KMS-11 (cell line): ENCODE measurements at regions not wholly inside any gene's neighbourhood (a gene's known extent, or its start where the extent isn't known, plus 50 kb on each side); places are given as distances from the start of the nearest gene placed in this dataset.

Experiments used
- H2AFZ ChIP-seq: fragments of 200-600 bp; sonication (generic); 2 replicates; pipeline ENCODE4 v1.6.1; 2016; ENCODE audit warnings: antibody characterized with exemption, mixed run types, low read depth
- H3K27ac ChIP-seq: fragments of 200-600 bp; sonication (generic); 2 replicates; pipeline ENCODE4 v1.6.1; 2016; ENCODE audit warnings: mild to moderate bottlenecking, mixed run types
- H3K27me3 ChIP-seq: fragments of 200-600 bp; sonication (generic); 2 replicates; pipeline ENCODE4 v1.6.1; 2017; ENCODE audit warnings: mild to moderate bottlenecking, low read depth, mixed run types, moderate library complexity; ENCODE audit not compliant: insufficient read depth
- H3K36me3 ChIP-seq: fragments of 200-600 bp; sonication (generic); 2 replicates; pipeline ENCODE4 v1.6.1; 2017; ENCODE audit warnings: mild to moderate bottlenecking, mixed run types; ENCODE audit not compliant: insufficient read depth
- H3K4me1 ChIP-seq: fragments of 200-600 bp; sonication (generic); 2 replicates; pipeline ENCODE4 v1.6.1; 2016; ENCODE audit warnings: mild to moderate bottlenecking, low read depth, mixed run types; ENCODE audit not compliant: poor library complexity, severe bottlenecking
- H3K4me2 ChIP-seq: fragments of 200-600 bp; sonication (generic); 2 replicates; pipeline ENCODE4 v1.7.0; 2016; ENCODE audit warnings: mild to moderate bottlenecking, mixed run types
- H3K4me3 ChIP-seq: fragments of 200-600 bp; sonication (generic); IDR thresholded peaks from 2 replicates; pipeline ENCODE4 v1.6.1; 2017; ENCODE audit warnings: low read depth, low read length, mixed read lengths; ENCODE audit not compliant: insufficient read depth
- H3K79me2 ChIP-seq: fragments of 200-600 bp; sonication (generic); 2 replicates; pipeline ENCODE4 v1.6.1; 2016; ENCODE audit warnings: low read depth, mixed run types; ENCODE audit not compliant: insufficient read depth
- H3K9ac ChIP-seq: fragments of 200-600 bp; sonication (generic); 2 replicates; pipeline ENCODE4 v1.6.1; 2016; ENCODE audit warnings: mild to moderate bottlenecking, mixed run types
- H4K20me1 ChIP-seq: fragments of 200-600 bp; sonication (generic); 2 replicates; pipeline ENCODE4 v1.6.1; 2016; ENCODE audit warnings: mild to moderate bottlenecking, mixed run types; ENCODE audit not compliant: insufficient read depth
- TF ChIP-seq, protein P1 (sequence below): fragments of 200-600 bp; sonication (generic); conservative IDR thresholded peaks from 2 replicates; pipeline ENCODE4 v1.6.1; 2017; ENCODE audit warnings: low read depth, mild to moderate bottlenecking, antibody characterized with exemption, low read length, moderate library complexity, mixed read lengths

DNA sequence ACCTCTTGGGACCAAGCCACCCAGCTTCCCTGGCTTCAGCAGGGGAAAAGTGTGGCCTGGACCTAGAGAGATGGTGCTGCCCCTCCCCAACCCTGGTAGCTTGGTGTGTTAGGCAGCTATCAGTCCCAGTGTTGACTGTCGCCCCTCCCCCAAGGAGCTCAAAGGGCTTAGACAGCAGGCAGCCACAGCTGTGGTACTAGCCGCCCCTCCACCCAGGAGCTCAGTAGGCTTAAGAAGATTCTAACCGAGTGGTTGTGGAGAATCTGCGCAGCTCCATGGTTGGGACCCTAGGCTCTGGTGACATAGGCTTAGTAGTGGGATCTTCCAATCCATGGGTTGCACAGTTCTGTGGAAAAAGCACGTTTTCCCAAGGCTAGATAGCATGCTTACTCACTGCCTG, 458.4 kb upstream of the LRRC4C start:
- H3K9ac ChIP-seq: no peak overlapping the region
- TF ChIP-seq, protein P1, sequence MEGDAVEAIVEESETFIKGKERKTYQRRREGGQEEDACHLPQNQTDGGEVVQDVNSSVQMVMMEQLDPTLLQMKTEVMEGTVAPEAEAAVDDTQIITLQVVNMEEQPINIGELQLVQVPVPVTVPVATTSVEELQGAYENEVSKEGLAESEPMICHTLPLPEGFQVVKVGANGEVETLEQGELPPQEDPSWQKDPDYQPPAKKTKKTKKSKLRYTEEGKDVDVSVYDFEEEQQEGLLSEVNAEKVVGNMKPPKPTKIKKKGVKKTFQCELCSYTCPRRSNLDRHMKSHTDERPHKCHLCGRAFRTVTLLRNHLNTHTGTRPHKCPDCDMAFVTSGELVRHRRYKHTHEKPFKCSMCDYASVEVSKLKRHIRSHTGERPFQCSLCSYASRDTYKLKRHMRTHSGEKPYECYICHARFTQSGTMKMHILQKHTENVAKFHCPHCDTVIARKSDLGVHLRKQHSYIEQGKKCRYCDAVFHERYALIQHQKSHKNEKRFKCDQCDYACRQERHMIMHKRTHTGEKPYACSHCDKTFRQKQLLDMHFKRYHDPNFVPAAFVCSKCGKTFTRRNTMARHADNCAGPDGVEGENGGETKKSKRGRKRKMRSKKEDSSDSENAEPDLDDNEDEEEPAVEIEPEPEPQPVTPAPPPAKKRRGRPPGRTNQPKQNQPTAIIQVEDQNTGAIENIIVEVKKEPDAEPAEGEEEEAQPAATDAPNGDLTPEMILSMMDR: no peak
- H3K27me3 ChIP-seq: no peaks in the 10 kb centered on the region
- no peak overlapping the region for H3K4me3 ChIP-seq
- H4K20me1 ChIP-seq: no peaks in the 10 kb centered on the region
- no peak overlapping the region for H2AFZ ChIP-seq
- no peaks in the 10 kb centered on the region for H3K79me2 ChIP-seq
- H3K4me2 ChIP-seq: no peak overlapping the region
- H3K4me1 ChIP-seq: no peaks in the 10 kb centered on the region
- H3K36me3 ChIP-seq: no peaks in the 10 kb centered on the region
- H3K27ac ChIP-seq: no peak overlapping the region

- H3K4me1 ChIP-seq: no peaks in the 10 kb centered on the region
- no peaks in the 10 kb centered on the region for H3K79me2 ChIP-seq
- no peak overlapping the region for H2AFZ ChIP-seq
- no peaks in the 10 kb centered on the region for H3K36me3 ChIP-seq
- TF ChIP-seq, protein P1: no peak
- no peak overlapping the region for H3K4me2 ChIP-seq
- no peaks in the 10 kb centered on the region for H3K27me3 ChIP-seq
- no peak overlapping the region for H3K9ac ChIP-seq
- no peaks in the 10 kb centered on the region for H4K20me1 ChIP-seq
- no peak overlapping the region for H3K4me3 ChIP-seq
- H3K27ac ChIP-seq: no peak overlapping the region
Observed at GRCh38 chr11:41920374-41920773, 460.9 kb upstream of the LRRC4C start.

- H3K4me2 ChIP-seq: no peak overlapping the region
- H3K27ac ChIP-seq: no peak overlapping the region
- H3K36me3 ChIP-seq: no peaks in the 10 kb centered on the region
- no peak overlapping the region for H3K9ac ChIP-seq
- no peaks in the 10 kb centered on the region for H3K27me3 ChIP-seq
- TF ChIP-seq, protein P1: no peak
- H2AFZ ChIP-seq: no peak overlapping the region
- H3K4me1 ChIP-seq: no peaks in the 10 kb centered on the region
- no peaks in the 10 kb centered on the region for H4K20me1 ChIP-seq
- H3K4me3 ChIP-seq: no peak overlapping the region
- no peaks in the 10 kb centered on the region for H3K79me2 ChIP-seq
Observed at GRCh38 chr11:41921746-41922390, 462.4 kb upstream of the LRRC4C start.

DNA sequence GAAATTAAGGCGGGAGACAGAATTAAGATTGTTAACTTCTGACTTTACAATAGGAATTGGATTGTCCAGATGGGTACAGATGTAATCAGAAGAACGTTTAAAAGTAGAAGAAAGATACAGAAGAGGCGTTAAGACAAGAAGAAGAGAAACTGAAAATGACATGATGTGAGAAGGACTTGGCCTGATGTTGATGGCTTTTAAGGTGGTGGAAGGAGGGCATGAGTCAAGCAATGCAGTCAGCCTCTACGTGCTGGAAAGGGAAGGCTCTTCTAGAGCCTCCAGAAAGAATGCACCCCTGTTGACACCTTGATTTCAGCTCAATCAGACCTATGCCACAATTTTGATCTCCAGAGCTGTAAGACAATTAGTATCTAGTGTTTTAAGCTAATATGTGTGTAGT, 466.9 kb upstream of the LRRC4C start:
- no peaks in the 10 kb centered on the region for H3K4me1 ChIP-seq
- no peak overlapping the region for H2AFZ ChIP-seq
- no peak overlapping the region for H3K27ac ChIP-seq
- no peaks in the 10 kb centered on the region for H3K27me3 ChIP-seq
- H3K4me2 ChIP-seq: no peak overlapping the region
- H3K79me2 ChIP-seq: no peaks in the 10 kb centered on the region
- TF ChIP-seq, protein P1: no peak
- no peaks in the 10 kb centered on the region for H4K20me1 ChIP-seq
- H3K9ac ChIP-seq: no peak overlapping the region
- no peaks in the 10 kb centered on the region for H3K36me3 ChIP-seq
- H3K4me3 ChIP-seq: no peak overlapping the region
